ENCODE measurements at regions not wholly inside any gene's neighbourhood (a gene's known extent, or its start where the extent isn't known, plus 50 kb on each side); places are given as distances from the start of the nearest gene placed in this dataset.

DNA sequence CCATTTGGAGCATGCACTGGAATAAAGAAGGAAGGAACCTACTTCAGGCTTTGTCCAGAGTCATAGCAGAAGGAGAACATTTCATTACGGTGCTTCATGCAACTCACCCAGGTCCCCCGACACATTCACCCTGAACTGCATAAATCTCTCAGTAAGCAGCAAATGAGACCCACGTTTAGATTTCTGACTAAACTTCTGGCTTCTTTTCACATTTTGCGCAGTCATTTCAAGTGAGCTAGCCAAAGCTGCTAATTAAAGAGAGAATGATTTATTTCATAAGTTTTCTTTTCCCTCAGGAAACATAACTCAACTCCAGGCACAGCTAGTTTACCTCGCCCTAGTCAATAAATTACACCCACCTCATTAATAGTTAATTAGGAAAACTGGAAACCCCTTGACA is 88.6 kb upstream of the GAS1 start:
- ChIA-PET CTCF (ENCODE audit: partially characterized antibody) (interaction anchor here (0.9 kb wide), 1 partner anchor 46 kb away, joined by 3 read pairs; no protein-coding TSS in a partner anchor), POLR2A (ENCODE audit: partially characterized antibody) (interaction anchor here (0.9 to 1.1 kb wide), 2 partner anchors 28 to 100 kb away, joined by 3 to 4 read pairs; no protein-coding TSS in a partner anchor)
- Histone ChIP-seq H4K91ac (replicated peaks; ENCODE audit: insufficient read length, low read length) (no peak overlapping the region), H3K4ac (replicated peaks; ENCODE audit: insufficient read length, low read depth, low read length) (no peak overlapping the region), H3K4me3 (ENCODE audit: extremely low read depth in 1 of 4, insufficient read depth in 2 of 4, low read depth in 3 of 4, low read length in 4 of 4) (no peak overlapping the region), H2BK20ac (ENCODE audit: low read length) (no peak overlapping the region), H2BK5ac (ENCODE audit: low read depth, low read length) (no peak overlapping the region), H3K56ac (replicated peaks; ENCODE audit: insufficient read length, low read depth, low read length) (no peak overlapping the region), H3K27ac (ENCODE audit: low read depth, low read length) (no peak overlapping the region), H4K20me1 (replicated peaks in 1 of 2; ENCODE audit: control insufficient read depth in 1 of 2, insufficient read depth in 2 of 2, low read length in 2 of 2) (no peaks in the 10 kb centered on the region), H4K5ac (ENCODE audit: insufficient read length, low read depth, low read length) (no peak overlapping the region), H3K23me2 (ENCODE audit: low read depth, low read length) (no peaks in the 10 kb centered on the region), H2BK120ac (replicated peaks; ENCODE audit: low read depth, low read length) (no peak overlapping the region), H2BK15ac (ENCODE audit: low read length) (no peak overlapping the region), H2BK12ac (ENCODE audit: low read depth, low read length) (no peak overlapping the region), H3K79me2 (ENCODE audit: control insufficient read depth in 1 of 2, insufficient read depth in 2 of 2, low read length in 2 of 2) (peaks cover 0 to 5% of the 10 kb centered on the region in 2 experiments; a peak in 1 of 4 replicates), H3K9ac (replicated peaks in 1 of 4; ENCODE audit: extremely low read depth in 1 of 4, low read depth in 3 of 4, low read length in 3 of 4) (no peak overlapping the region), H3K14ac (ENCODE audit: insufficient read length) (no peak overlapping the region), H2AK5ac (ENCODE audit: low read depth, low read length) (no peak overlapping the region), H3K79me1 (ENCODE audit: low read depth, low read length) (no peaks in the 10 kb centered on the region), H3K4me2 (ENCODE audit: insufficient read depth in 1 of 2, low read depth in 2 of 2, low read length in 2 of 2) (no peak overlapping the region), H4K8ac (ENCODE audit: extremely low read depth, insufficient read depth, low read length) (no peak overlapping the region), H3K27me3 (replicated peaks in 1 of 4; ENCODE audit: control insufficient read depth in 3 of 4, extremely low read depth in 1 of 4, insufficient read depth in 3 of 4, low read length in 3 of 4) (no peaks in the 10 kb centered on the region), H2AFZ (ENCODE audit: low read length) (no peak overlapping the region), H3K23ac (ENCODE audit: insufficient read length) (no peak overlapping the region), H3K4me1 (replicated peaks in 1 of 4; ENCODE audit: control insufficient read depth in 3 of 4, insufficient read depth in 4 of 4, low read length in 3 of 4) (no peaks in the 10 kb centered on the region; a peak in 1 of 7 replicates), H3K18ac (ENCODE audit: extremely low read depth, low read length) (no peak overlapping the region), H3K9me3 (ENCODE audit: insufficient read depth in 2 of 2, low read depth in 1 of 2, low read length in 1 of 2) (no peaks in the 10 kb centered on the region), H3K36me3 (ENCODE audit: control insufficient read depth in 2 of 4, insufficient read depth in 4 of 4, low read length in 3 of 4) (no peaks in the 10 kb centered on the region)
- no peak for FAIRE-seq
- no peak for DNase-seq (ENCODE audit: low read depth in 1 of 2, low spot score in 2 of 2)
- 83% methylated on average over 5 of the region's 5 CpGs; no CpG with 5 or more reads in 1 of the 2 experiments for WGBS, 2 experiments (ENCODE audit: extremely low coverage in 1 of 2, insufficient coverage in 1 of 2, insufficient read length in 1 of 2, insufficient replicate concordance in 2 of 2, low coverage in 1 of 2, low lambda C conversion rate in 2 of 2, missing lambda C conversion rate in 1 of 2)
- TF ChIP-seq CEBPB (IDR thresholded peaks at IDR 0.05; ENCODE audit: low read depth, low read length) (no peak), EP300 (IDR thresholded peaks at IDR 0.05; ENCODE audit: borderline replicate concordance in 1 of 2, low read depth in 2 of 2, low read length in 2 of 2) (no peak), ASH2L (IDR thresholded peaks at IDR 0.05; ENCODE audit: low read length) (no peak), BRCA1 (IDR thresholded peaks at IDR 0.05; ENCODE audit: low read depth, low read length) (no peak), GABPA (IDR thresholded peaks at IDR 0.05; ENCODE audit: borderline replicate concordance, insufficient read depth, low read length) (no peak), RFX5 (IDR thresholded peaks at IDR 0.05; ENCODE audit: borderline replicate concordance, low read depth, low read length) (no peak), YY1 (IDR thresholded peaks at IDR 0.05; ENCODE audit: low read depth, low read length) (no peak)
- TF ChIP-seq, protein P1, sequence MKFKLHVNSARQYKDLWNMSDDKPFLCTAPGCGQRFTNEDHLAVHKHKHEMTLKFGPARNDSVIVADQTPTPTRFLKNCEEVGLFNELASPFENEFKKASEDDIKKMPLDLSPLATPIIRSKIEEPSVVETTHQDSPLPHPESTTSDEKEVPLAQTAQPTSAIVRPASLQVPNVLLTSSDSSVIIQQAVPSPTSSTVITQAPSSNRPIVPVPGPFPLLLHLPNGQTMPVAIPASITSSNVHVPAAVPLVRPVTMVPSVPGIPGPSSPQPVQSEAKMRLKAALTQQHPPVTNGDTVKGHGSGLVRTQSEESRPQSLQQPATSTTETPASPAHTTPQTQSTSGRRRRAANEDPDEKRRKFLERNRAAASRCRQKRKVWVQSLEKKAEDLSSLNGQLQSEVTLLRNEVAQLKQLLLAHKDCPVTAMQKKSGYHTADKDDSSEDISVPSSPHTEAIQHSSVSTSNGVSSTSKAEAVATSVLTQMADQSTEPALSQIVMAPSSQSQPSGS (IDR thresholded peaks at IDR 0.05; ENCODE audit: low read length): no peak
